NCI-H1694 (cell line): ENCODE measurements at regions not wholly inside any gene's neighbourhood (a gene's known extent, or its start where the extent isn't known, plus 50 kb on each side); places are given as distances from the start of the nearest gene placed in this dataset.

Experiments
- DNase-seq: peaks from one replicate; lab custom pipeline; 2025; lab: John Stamatoyannopoulos, UW

GRCh38 chr14:29459969-29460560 lies 467.6 kb downstream of the PRKD1 start:
- DNase-seq, result no peak

GRCh38 chr14:29461101-29461500 lies 466.5 kb downstream of the PRKD1 start:
- DNase-seq, result no peak

- peak; percentile 59 for DNase-seq
Measured at GRCh38 chr14:29461506-29461905, 466.1 kb downstream of the PRKD1 start.

- DNase-seq, result peak; percentile 55
Measured at GRCh38 chr14:29462321-29462720, 465.3 kb downstream of the PRKD1 start.

- peak; percentile 17 for DNase-seq
Measured at GRCh38 chr14:29462772-29463171, 464.9 kb downstream of the PRKD1 start.

GRCh38 chr14:29463727-29464395 lies 463.8 kb downstream of the PRKD1 start:
- DNase-seq, result peak; percentile 63

GRCh38 chr14:29465095-29465494 lies 462.6 kb downstream of the PRKD1 start:
- DNase-seq, result no peak

- DNase-seq, result no peak
Measured at GRCh38 chr14:29475641-29476040, 452.0 kb downstream of the PRKD1 start.

GRCh38 chr14:29486132-29486531 lies 441.5 kb downstream of the PRKD1 start:
- DNase-seq, result no peak

- no peak for DNase-seq
Measured at GRCh38 chr14:29489911-29490425, 437.7 kb downstream of the PRKD1 start.

GRCh38 chr14:29493849-29494248 lies 433.8 kb downstream of the PRKD1 start:
- no peak for DNase-seq

GRCh38 chr14:29494312-29494711 lies 433.3 kb downstream of the PRKD1 start:
- DNase-seq, result no peak

- DNase-seq, result no peak
Measured at GRCh38 chr14:29503903-29504302, 423.7 kb downstream of the PRKD1 start.

- peak; percentile 81 for DNase-seq
Measured at GRCh38 chr14:29518335-29518734, 409.3 kb downstream of the PRKD1 start.

GRCh38 chr14:29521526-29522137 lies 406.0 kb downstream of the PRKD1 start:
- peak; percentile 59 for DNase-seq
